ENCODE measurements at regions not wholly inside any gene's neighbourhood (a gene's known extent, or its start where the extent isn't known, plus 50 kb on each side); places are given as distances from the start of the nearest gene placed in this dataset.

GRCh38 chr3:106366352-106366751 is 497.5 kb upstream of the CBLB start:
- TF ChIP-seq CTCF (IDR thresholded peaks at IDR 0.05; ENCODE audit: insufficient read depth, low read length): no peak
- TF ChIP-seq POLR2AphosphoS5 (IDR thresholded peaks at IDR 0.05; ENCODE audit: low read depth): no peak
- no peak for TF ChIP-seq REST (IDR thresholded peaks at IDR 0.05; ENCODE audit: insufficient replicate concordance, low read depth)

Measured in HL-60 (cell line).